ENCODE measurements at regions not wholly inside any gene's neighbourhood (a gene's known extent, or its start where the extent isn't known, plus 50 kb on each side); places are given as distances from the start of the nearest gene placed in this dataset.
A peak's percentile ranks its signal among the peaks of the same experiment; 100 is the strongest.

DNA sequence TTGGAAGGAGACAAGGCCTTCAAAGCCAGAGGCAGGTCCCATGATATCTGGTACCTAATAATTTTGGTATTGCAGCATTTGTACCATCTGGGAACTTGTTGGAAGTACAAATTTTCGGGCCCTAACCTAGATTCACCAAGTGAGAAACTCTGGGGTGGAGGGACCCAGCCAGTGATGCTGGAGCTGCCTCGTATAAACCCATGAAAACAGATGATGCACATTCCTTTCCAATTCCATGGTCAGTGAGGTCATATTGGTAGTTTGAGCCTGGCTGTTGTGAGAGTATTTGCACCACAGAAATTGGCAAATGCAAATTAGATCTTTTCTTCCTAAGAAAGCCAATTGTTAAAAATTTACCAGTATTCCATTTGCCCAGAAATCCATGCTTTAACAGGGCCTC is 269.6 kb upstream of the PLXNA2 start:
- DNase-seq (ENCODE audit: low spot score) = no peak

DNA sequence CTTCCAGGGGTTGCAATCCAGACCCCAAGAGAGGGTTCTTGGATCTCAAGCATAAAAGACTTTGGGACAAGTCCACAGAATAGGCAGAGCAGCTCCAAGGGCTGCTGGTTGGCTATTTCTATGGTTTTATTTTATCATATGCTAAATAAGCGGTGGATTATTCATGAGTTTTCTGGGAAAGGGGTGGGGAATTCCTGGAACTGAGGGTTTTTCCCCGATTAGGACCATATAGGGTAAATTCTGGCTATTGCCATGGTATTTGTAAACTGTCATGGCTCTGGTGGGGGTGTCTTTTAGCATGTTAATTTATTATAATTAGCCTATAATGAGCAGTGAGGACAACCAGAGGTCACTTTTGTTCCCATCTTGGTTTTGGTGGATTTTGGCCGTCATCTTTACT is 270.9 kb upstream of the PLXNA2 start:
- no peak for DNase-seq (ENCODE audit: low spot score)

DNA sequence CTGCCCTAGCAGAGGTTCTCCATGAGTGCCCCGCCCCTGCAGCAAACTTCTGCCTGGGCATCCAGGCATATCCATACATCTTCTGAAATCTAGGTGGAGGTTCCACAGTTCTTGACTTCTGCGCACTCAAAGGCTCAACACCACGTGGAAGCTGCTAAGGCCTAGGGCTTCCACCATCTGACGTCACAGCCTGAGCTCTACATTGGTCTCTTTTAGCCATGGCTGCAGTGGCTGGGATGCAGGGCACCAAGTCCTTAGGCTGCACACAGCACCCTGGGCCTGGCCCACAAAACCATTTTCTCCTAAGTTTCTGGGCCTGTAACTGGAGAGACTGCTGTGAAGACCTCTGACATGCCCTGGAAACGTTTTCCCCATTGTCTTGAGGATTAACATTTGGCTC is 272.6 kb upstream of the PLXNA2 start:
- DNase-seq (ENCODE audit: low spot score) = no peak

DNA sequence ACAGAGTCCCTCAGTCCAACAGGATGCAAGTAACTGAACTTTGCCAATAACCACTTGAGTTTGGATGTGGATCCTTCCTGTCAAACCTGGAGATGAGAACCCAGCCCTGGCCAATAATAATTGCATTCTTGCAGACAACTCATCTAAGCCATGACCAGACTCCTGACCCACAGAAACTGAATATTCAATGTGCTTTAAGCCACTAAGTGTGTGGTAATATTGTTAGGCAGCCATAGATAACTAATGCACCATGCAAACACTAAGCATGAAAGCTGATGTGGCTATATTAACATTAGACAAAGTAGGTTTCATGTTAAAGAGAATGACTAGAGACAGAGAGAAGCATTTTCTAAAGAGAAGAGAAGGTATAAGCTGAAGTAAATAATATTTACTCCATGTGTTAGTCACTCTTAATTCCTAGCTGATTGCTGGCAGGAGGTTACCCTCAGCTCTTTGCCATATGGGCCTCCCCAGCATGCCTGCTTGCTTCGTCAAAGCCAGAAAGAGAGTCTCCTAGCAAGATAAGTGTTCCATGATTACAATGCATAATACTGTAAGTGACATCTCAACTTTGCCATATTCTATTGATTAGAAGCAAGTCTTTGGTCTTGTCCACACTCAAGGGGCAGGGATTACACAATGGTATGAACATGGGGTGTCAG is 276.4 kb upstream of the PLXNA2 start:
- no peak for DNase-seq (ENCODE audit: low spot score)

DNA sequence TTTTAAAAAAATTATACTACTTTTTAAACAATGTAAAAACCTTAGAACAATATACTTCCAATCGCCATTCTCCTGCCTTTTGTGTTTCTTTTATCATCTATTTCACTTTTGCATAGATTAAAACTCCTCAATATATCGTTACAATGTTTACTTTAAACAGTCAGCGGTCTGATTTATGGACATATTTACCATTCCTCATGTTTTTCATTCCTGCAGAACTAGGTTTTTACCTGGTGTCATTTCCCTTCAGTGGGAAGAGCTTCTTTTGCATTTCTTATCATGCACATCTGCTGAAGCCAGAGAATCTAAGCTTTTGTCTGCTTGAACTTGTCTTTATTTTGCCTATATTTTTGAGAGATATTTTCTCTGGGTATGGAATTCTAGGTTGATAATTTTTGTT is 277.4 kb upstream of the PLXNA2 start:
- no peak for DNase-seq (ENCODE audit: low spot score)

DNA sequence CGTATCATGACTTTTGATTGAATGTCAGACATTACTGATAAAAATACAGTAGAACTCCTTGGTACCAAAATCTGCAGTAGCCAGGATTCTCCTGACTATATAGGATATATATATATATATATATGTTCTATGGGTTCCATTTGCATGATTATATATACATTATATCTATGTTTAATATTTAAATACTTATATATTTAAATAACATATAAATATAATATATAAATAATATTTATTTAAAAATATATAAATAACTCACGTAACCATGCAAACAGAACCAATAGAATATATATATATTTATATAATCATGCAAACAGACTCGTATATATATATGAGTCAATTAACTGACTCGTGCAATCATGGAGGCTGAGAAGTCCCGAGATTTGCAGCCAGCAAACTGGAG is 278.8 kb upstream of the PLXNA2 start:
- DNase-seq (ENCODE audit: low spot score) = no peak

DNA sequence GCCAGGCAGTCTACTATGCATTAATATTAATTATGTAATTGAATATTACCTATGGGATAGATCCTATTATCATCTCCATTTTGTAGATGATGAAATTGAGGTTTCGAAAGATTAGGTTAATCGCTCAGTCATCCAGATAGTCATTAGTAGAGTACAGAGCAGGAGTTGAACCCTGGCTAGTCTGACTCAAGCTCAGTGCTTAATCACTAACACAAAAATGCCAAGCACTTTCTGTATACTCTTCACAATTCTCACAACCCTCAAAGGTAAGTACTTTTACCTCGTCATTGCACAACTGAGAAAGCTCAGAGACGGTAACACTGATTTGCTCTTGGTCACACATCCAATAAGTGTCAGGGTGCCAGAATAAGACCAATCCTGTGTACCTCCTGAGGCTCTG is 280.2 kb upstream of the PLXNA2 start:
- no peak for DNase-seq (ENCODE audit: low spot score)

DNA sequence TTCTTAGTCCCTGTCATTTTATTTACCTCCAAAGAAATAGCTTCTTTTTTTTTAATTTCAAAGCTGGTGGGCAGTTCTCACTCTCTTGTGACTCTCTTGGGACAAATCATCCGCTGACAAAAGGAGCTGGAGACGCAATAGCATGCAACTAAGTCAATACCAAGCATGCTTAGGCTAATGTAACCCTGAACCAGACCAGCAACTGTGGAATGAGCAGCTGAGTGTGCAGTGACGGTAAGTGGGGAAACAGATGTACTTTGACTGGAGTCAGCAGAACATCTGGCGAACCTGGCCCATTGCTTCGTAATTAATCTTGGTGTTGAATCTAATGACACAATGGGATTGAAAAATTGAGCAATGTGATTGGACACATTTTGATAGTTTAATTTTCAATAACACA is 280.7 kb upstream of the PLXNA2 start:
- DNase-seq (ENCODE audit: low spot score) = no peak

DNA sequence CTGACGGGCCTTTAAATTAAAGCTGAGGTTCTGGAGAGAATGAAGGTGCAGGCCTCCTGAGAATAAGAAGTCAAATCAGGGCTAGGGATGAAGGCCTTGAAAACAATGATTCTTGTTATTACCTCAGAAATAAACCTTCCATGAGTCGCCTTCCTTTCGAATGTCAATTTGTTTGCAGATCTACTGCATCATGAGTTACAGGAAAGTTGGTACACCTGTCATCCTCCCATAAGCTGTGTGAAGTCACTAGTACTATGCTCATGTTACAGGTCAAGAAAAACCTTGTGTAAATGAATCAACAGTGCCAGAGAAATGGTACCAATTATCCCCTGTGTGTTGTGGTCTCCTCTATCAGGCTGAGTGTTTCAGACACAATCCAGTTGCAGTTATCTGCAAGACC is 281.2 kb upstream of the PLXNA2 start:
- DNase-seq (ENCODE audit: low spot score) = no peak

DNA sequence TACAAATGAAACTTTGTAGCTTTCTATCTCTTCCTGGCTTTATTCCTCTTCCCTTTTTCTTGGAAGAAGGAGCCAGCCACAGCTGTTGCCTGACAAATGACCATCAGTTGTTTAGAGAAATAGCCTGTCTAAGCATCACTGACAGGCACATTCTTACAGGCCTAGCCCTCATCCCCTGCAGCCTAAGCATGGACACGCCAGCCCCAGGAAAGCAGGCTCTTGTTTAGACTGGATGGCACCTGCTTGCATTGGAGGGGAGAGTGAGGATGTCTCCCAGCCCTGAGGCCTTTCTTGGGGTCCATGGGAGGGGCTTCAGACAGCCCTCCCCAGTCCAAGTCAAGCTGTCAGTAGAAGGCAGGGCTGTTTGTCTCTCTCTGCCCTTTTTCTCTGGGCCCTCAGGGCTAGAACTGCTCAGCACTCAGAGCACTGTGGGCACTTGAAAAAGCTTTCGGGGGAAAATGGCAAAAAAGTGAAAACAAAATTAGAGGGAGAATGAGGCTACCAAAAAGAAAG is 282.5 kb upstream of the PLXNA2 start:
- DNase-seq (ENCODE audit: low spot score) = no peak

DNA sequence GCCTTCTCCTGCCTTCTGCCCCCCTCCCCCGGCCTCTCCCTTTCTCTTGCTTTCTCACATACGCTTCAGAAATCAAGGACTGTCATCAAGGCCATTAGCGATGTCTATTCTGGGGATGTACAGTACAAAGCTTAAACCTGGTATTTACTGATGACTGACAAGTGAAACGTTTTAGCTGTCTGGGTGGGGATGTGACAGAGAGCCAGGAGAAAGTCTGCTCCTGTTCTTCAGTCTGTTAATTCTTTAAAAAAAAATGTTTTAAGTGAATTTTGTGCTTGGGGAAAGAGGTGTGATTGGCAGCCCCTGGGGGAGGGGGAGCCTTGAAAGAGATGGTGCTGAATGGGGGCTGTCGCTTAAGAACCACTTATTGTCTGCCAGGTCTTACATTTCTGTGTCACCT is 283.0 kb upstream of the PLXNA2 start:
- DNase-seq (ENCODE audit: low spot score) = no peak

DNA sequence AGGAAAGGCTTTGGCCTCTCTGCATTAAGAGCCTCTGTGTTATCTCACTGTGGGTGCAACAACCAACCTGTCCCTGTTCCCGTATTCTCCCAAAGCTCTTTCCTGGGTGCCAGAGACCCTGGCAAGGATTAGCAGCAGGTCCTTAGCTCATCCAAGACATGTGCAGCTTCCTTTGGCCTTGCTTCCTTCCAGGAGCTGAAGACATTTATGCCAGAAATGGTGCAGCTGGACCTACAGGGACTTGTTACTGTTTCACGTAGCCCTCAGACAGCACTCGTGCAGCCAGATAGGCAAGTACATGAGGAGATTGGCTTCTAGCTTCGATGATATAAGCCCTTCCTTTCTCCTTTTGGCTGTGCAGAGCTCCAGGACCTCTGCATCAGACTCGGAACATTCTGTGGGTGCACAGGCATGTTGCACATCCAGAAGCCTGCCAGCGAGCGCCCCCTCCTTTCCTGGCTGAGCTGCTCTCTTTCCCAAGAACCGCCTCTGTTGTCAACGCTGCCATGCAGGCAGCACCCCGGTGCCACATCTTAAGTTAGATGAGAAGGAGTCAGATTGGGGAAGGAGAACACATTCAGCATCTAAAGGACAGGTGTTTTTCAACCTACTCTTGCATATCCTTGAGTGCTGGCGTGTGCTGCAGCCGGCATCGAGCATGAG is 284.5 kb upstream of the PLXNA2 start:
- no peak for DNase-seq (ENCODE audit: low spot score)

DNA sequence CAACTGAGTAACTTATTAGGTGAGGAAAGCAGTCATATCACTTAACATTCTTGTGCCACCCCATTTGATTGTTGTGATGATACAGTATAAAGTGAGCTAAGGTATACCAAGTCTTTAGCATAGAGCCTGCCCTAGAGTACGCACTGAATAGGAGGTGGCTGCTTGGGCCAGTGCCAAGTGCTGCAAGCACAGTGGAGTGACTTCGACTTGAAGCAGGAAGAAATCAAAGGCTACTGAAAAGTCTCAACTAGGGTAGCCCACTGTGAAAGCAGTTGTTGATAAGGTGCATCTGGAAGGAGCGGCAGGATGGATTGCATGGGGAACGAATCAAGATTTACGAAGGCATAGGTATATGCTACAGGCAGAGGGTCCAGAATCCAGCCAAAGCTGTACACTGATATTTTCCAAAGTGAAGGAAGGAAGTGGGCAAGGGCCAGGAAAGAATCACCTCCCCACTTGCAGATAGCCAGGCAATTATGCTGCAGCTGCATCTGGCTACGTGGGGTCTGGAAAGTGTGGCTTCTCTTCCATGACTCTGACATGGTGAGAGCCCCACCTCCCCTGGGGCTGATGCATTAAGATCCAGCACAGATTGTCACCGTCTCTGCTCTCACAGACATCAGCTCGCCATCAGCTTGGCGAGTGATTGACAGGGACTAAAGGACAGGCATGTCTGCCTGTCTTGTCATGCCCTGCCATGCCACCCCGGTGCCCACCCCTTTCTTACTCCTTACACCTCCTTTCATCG is 287.0 kb upstream of the PLXNA2 start:
- peak; percentile 91 for DNase-seq (ENCODE audit: low spot score)

DNA sequence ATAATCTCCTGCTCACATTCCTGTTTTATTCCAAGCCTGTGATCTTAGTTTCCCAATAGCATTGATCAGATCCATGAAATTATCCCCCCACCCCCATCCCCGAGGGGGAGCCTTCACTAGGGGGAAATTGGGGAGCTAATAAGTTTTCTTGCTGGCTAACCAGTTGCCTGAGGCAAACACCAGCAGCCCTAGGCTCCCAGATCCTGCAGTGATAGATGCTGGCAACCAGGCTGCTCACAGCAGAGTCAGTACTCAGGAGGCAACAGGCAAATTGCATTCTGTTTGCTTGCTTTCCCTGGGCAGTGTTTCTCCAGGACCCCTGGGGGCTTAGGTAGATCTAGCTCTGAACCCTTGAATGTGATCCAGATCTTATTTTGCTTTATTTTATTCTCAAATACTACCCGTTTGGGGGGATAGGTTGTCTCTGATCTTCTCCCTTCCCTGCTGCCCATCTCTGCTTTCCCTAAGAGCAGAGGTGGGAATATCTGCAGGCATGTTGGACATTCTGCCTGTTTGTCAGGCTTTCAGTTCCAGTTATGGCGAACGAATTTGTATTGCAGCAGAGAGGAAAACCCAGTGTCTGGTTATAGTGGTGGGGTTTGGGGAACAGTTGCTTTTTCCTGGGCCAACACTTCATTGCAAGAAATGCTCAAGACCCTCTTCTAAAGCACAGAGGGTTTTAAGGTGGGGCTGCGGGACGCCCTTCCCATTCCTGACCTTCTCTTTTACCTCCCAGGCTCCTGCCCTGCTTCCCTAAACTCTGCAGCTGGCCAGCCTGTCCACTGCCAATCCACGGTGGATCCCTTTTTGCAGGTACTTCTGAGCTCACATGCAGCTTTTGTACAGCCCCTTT is 289.8 kb upstream of the PLXNA2 start:
- peak; percentile 43 for DNase-seq (ENCODE audit: low spot score)

DNA sequence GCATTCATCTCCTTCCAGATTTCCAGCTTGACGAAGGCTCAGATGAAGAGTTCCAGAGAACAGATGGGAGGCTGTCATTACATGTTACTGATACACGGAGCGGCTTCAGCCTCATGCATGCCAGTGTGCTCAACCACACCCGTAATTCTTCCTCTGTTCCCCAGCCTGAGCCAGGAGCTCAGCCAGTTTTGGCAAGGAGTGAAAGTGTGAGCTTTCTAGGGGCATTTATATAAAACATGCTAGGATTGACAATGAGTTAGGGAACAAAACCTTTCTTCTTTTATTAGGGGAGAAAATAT is 290.4 kb upstream of the PLXNA2 start:
- DNase-seq (ENCODE audit: low spot score) = peak; percentile 51

DNA sequence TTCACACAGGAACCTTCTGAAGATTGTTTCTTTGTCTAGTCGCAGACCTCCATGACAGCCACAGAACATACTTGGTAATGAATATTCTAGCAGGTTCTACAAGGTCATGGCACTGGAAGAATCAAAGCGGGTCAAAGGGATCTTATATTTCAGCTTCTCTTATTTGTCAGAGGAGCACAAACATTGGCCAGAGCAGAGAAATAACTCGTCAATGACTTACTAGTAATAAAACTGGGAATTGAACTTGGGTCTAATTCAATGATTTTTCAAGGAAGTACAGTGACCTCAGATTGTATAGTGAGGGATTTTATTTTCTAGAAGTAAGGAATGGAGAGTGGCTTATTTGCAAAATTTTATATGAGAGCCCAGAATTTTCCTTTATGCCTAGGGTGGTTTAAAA is 290.8 kb upstream of the PLXNA2 start:
- DNase-seq (ENCODE audit: low spot score) = no peak

DNA sequence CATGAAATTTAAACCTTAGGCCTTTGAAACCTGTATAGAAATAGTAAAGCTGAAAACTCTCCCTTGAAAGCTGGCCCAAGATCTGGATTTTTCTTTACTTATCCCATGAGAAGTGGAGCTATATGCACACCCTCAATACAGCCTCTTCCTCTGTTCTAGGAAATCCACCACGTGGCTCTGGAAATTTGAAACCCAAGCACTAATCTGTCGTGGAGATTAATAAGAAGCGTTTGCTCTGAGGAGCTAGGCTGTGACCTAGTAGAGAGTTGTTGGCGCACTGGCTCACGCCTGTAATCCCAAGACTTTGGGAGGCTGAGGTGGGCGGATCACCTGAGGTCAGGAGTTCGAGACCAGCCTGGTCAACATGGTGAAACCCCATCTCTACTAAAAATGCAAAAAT is 291.3 kb upstream of the PLXNA2 start:
- no peak for DNase-seq (ENCODE audit: low spot score)

DNA sequence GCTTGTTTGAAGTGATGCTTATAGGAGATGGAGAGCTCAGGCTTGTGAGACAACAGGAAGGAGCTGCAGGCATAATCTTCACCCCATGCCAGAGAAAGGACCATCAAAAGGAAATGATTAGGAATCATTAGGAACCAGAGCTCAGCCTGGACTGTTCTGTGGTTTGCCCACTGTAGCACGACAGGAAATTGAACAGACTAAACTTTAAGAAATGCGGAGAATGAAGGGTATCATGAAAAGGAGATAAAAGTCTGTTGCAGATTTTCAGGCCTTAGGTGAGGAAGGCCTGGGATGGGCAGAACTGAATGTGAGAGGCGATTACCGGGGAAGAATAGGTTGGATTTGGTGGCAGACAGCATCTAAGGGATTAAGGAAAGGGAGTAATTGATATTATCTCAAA is 292.0 kb upstream of the PLXNA2 start:
- no peak for DNase-seq (ENCODE audit: low spot score)

DNA sequence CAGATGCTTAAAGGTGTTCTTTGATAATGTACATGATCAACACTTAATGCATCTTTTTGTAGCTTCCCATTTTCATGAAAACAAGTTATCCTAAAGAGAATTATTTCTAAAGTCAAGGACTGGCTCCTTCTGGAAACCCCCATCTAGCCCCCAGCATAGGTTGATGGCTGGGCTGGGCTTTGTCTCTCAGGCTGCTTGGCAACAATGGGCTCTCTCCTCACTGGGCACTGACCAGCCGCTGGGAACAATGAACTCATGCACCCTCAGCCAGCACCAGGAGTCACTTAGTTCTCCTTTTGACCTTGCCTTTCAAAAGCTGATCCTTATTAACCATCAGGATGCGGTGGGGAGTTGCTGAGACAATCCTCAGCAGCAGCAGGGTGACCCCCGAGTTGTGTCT is 293.0 kb upstream of the PLXNA2 start:
- no peak for DNase-seq (ENCODE audit: low spot score)

DNA sequence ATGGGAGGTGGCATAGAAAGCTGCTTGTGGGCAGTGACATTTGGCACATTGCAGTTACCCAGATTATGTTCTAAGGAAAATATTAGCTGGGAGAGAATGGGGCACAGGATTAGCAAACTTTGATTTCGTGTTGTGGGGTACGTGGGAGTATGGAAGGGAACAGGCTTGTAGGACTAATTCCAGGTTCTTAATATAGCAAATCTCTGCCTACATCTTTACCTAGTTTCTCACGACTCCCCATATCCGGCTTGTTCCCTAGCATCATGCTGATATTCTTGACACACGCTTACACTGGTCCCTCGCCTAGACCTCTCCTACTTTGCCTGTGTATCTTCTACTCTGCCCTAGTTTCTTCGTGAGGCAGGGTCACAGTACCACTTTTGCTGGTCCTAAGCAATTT is 293.9 kb upstream of the PLXNA2 start:
- DNase-seq (ENCODE audit: low spot score) = no peak

DNA sequence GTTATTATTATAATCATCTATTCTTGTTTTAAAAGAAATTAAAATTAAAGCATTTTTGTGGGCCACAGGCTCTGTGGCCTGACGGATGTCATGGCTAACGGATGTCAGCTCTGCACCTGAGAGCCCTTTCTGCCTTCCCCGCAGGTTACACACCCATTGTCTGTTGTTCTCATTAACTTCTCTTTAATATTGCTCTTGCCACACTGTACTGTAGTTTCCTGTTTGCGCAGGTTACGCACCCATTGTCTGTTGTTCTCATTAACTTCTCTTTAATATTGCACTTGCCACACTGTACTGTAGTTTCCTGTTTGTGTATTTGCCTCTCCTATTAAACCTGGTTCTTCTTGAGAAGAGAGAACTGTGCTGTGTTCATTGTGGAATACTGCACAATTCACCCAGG is 294.4 kb upstream of the PLXNA2 start:
- DNase-seq (ENCODE audit: low spot score) = no peak

DNA sequence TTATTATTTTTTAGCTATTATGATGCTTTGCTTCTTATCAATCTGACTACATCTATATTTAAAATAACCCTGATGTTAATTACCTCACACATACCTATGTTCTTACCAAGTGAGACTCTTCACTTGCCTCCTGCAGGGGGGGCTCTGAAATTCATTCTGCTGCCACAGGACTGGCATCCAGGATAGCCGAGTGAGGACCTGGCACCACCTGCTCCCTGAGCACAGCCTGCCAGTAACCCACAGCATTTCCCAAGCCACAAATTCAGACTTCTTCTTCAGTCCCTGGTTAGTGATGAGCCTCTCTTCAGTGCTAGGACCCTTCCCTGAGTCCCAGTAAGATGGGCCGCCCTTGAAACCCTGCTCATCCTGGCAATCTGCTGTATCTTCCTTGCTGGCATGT is 296.5 kb upstream of the PLXNA2 start:
- no peak for DNase-seq (ENCODE audit: low spot score)

All from SK-N-DZ (cell line).